NB4 (cell line): ENCODE measurements at regions not wholly inside any gene's neighbourhood (a gene's known extent, or its start where the extent isn't known, plus 50 kb on each side); places are given as distances from the start of the nearest gene placed in this dataset.
"Not testable (repeated sequence)": the region's sequence is repeated elsewhere in the genome, so short reads cannot be mapped to it uniquely, and the experiment has no call there.

Source experiments
- DNase-seq: peaks from one replicate; pipeline ENCODE4 v3.0.0; 2010; ENCODE audit warnings: low read depth
- H3K4me3 ChIP-seq: one replicate; pipeline ENCODE4 v1.5.1; 2011; ENCODE audit warnings: mild to moderate bottlenecking, low read depth, low read length, moderate library complexity
- CTCF ChIP-seq: IDR thresholded peaks from one replicate; pipeline ENCODE4 v1.5.1; 2012; ENCODE audit warnings: low read depth, low read length
- MAX ChIP-seq: IDR thresholded peaks from 2 replicates; pipeline ENCODE4 v1.6.1; 2011; ENCODE audit warnings: low read depth, low read length
- MYC ChIP-seq: IDR thresholded peaks from 2 replicates; pipeline ENCODE4 v1.6.1; 2011; ENCODE audit warnings: low read depth, low read length
- POLR2A ChIP-seq: IDR thresholded peaks from 2 replicates; pipeline ENCODE4 v1.6.1; 2011; ENCODE audit warnings: mild to moderate bottlenecking; ENCODE audit not compliant: insufficient read length; ENCODE audit errors: extremely low read depth

GRCh38 chr5:158591301-158591863 is 508.3 kb downstream of the EBF1 start:
- H3K4me3 ChIP-seq, result no peak overlapping the region
- no peak for TF ChIP-seq MAX
- TF ChIP-seq POLR2A, result no peak
- TF ChIP-seq MYC, result no peak
- TF ChIP-seq CTCF, result no peak
- no peak for DNase-seq

GRCh38 chr5:158590746-158591300 is 508.9 kb downstream of the EBF1 start:
- H3K4me3 ChIP-seq, result no peak overlapping the region
- TF ChIP-seq MAX (no peak), POLR2A (no peak), MYC (no peak), CTCF (no peak)
- no peak for DNase-seq

GRCh38 chr5:158589939-158590338 is 509.8 kb downstream of the EBF1 start:
- no peak for DNase-seq
- TF ChIP-seq CTCF, result no peak
- H3K4me3 ChIP-seq, result no peak overlapping the region

- DNase-seq, result no peak
- TF ChIP-seq POLR2A (no peak), CTCF (no peak), MYC (no peak), MAX (no peak)
- no peak overlapping the region for H3K4me3 ChIP-seq
Measured at GRCh38 chr5:158588617-158589016, 511.1 kb downstream of the EBF1 start.

GRCh38 chr5:158586054-158586453 is 513.7 kb downstream of the EBF1 start:
- H3K4me3 ChIP-seq, result no peak overlapping the region
- no peak for DNase-seq
- no peak for TF ChIP-seq MAX
- TF ChIP-seq MYC, result no peak
- TF ChIP-seq CTCF, result no peak
- TF ChIP-seq POLR2A, result no peak

GRCh38 chr5:158582669-158583068 is 517.0 kb downstream of the EBF1 start:
- DNase-seq, H3K4me3 ChIP-seq: not testable (repeated sequence)
